Activated CD4-positive, alpha-beta memory T cell treated with anti-CD3 and anti-CD28 coated beads, Interleukin-2, amount 10 ng/mL, durations not matched to agents 7 days and 5 days (primary cell): ENCODE measurements at regions not wholly inside any gene's neighbourhood (a gene's known extent, or its start where the extent isn't known, plus 50 kb on each side); places are given as distances from the start of the nearest gene placed in this dataset.

Experiments used
- CTCF ChIA-PET: fragments of 350-600 bp; sonication (Branson Sonifier 250); formaldehyde crosslinking; loops from one replicate; lab custom pipeline; 2021; ENCODE audit warnings: antibody characterized with exemption, inconsistent platforms; lab: Charles Lee
- POLR2A ChIA-PET: fragments of 350-600 bp; sonication (Branson Sonifier 250); formaldehyde crosslinking; loops from one replicate; lab custom pipeline; 2021; ENCODE audit warnings: antibody characterized with exemption; lab: Charles Lee
- DNase-seq: peaks from one replicate; pipeline ENCODE4 v3.0.0-alpha.2; 2020
- H3K27ac Mint-ChIP-seq: one replicate; pipeline ENCODE4 v1.8.0; 2021; ENCODE audit warnings: mild to moderate bottlenecking, mixed read lengths
- H3K27me3 Mint-ChIP-seq: one replicate; pipeline ENCODE4 v1.8.0; 2021; ENCODE audit warnings: mixed read lengths
- H3K36me3 Mint-ChIP-seq: one replicate; pipeline ENCODE4 v1.8.0; 2021; ENCODE audit warnings: low read depth, mixed read lengths
- H3K4me1 Mint-ChIP-seq: one replicate; pipeline ENCODE4 v1.8.0; 2021; ENCODE audit warnings: mixed read lengths
- H3K4me3 Mint-ChIP-seq: one replicate; pipeline ENCODE4 v1.8.0; 2021; ENCODE audit warnings: mild to moderate bottlenecking, mixed read lengths
- H3K9me3 Mint-ChIP-seq: one replicate; pipeline ENCODE4 v1.8.0; 2021; ENCODE audit warnings: mixed read lengths

DNA sequence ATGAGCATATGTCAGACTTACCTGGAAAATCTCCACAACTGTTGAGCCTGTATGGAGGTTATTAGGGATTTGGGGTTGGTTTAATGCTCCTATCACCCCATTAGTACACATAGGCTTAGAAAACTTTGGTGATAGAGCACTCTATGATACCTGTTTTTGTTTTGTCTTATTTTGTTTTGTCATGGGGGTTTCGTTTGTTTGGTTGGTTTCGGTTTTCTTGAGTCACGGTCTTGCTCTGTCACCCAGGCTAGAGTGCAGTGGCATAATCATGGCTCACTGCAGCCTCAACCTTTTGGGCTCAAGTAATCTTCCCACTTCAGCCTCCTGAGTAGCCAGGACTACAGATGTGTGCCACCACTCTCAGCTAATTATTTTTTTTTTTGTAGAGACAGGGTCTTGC, 70.0 kb downstream of the MZT1 start:
- ChIA-PET CTCF (interaction anchor here (1.3 kb wide), 1 partner anchor 57 kb away, joined by 3 read pairs; no protein-coding TSS in a partner anchor), POLR2A (no interaction called here)
- DNase-seq = no peak
- Mint-ChIP-seq H3K27ac (no peak overlapping the region), H3K4me3 (no peak overlapping the region), H3K9me3 (no peaks in the 10 kb centered on the region), H3K27me3 (peaks cover 7% of the 10 kb centered on the region), H3K36me3 (no peaks in the 10 kb centered on the region), H3K4me1 (no peaks in the 10 kb centered on the region)

GRCh38 chr13:72656357-72656756, 71.1 kb downstream of the MZT1 start:
- Mint-ChIP-seq H3K4me3 (no peak overlapping the region), H3K9me3 (no peaks in the 10 kb centered on the region), H3K36me3 (no peaks in the 10 kb centered on the region), H3K4me1 (no peaks in the 10 kb centered on the region), H3K27me3 (peaks cover 2% of the 10 kb centered on the region), H3K27ac (no peak overlapping the region)
- POLR2A ChIA-PET = no interaction called here
- CTCF ChIA-PET = interaction anchor here (1.3 kb wide), 1 partner anchor 58 kb away, joined by 3 read pairs; no protein-coding TSS in a partner anchor
- no peak for DNase-seq

DNA sequence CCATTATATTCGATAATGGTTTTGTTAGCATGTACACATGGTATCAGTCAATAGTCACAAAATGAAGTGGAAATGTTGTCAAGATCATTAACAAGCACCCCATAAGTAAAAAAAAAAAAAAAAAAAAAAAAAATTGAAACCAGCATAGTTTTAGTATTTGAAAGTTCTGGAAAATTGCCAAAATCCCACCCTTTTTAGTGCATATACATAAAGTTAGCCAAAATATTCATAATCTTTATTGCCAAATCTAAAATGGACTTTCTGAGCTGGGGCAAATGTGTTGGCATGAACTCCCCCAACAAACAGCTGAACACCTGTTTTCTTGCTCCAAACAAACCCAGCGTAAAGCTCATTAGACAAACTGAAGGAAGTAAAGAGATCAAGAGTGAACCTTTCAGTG, 73.9 kb downstream of the MZT1 start:
- no peak overlapping the region for H3K4me3 Mint-ChIP-seq
- H3K36me3 Mint-ChIP-seq = no peaks in the 10 kb centered on the region
- no peaks in the 10 kb centered on the region for H3K9me3 Mint-ChIP-seq
- POLR2A ChIA-PET = no interaction called here
- peaks cover 9% of the 10 kb centered on the region for H3K27me3 Mint-ChIP-seq
- no peak for DNase-seq
- CTCF ChIA-PET = interaction anchor here (0.7 to 3.5 kb wide), 3 partner anchors 10 to 22 kb away, joined by 3 to 16 read pairs (median 3); no protein-coding TSS in a partner anchor
- H3K4me1 Mint-ChIP-seq = no peaks in the 10 kb centered on the region
- no peak overlapping the region for H3K27ac Mint-ChIP-seq

DNA sequence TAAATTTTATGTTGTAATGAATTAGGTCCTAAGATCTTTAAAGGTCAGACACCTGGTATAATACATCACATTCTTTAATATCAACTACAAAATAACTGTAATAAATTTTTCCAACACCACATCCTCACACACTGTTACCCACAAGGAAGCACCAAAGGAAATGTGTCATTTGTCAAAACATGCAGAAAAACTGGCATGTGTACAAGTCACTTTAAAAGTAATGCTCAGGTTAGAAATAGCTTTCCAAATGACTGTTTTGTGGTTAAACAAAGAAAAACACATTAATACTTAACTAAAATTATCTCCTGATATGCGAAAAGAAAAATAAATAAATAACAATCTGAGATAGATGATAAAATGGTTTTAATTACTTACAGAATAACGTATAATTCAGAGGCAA, 74.7 kb downstream of the MZT1 start:
- Mint-ChIP-seq H3K4me1 (no peaks in the 10 kb centered on the region), H3K27ac (no peak overlapping the region), H3K9me3 (no peaks in the 10 kb centered on the region), H3K27me3 (peaks cover 9% of the 10 kb centered on the region), H3K36me3 (no peaks in the 10 kb centered on the region), H3K4me3 (no peak overlapping the region)
- ChIA-PET POLR2A (no interaction called here), CTCF (interaction anchor here (1.2 to 3.5 kb wide), 2 partner anchors 10 to 21 kb away, joined by 3 to 16 read pairs; no protein-coding TSS in a partner anchor)
- no peak for DNase-seq

DNA sequence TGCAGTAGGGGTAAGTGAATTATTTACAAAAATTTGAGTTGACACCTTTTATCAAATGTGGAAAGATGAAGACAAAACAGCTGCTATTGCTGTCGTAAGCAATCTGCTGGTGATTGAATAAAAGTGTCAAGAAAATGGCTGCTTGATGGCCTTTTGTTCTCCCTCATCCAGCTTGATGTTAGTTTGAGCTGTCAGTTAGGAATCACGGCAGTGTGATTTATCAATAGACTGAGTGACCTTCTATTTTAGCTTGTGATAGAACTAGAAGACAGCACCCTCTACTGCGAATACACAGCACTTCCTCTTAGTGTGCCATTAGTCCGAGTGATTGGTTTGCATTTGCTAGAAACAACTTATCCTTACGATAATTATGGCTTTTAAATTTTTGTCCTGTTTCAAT, 76.3 kb downstream of the MZT1 start:
- Mint-ChIP-seq H3K27me3 (peaks cover 9% of the 10 kb centered on the region), H3K9me3 (no peaks in the 10 kb centered on the region), H3K27ac (no peak overlapping the region), H3K4me3 (no peak overlapping the region), H3K4me1 (no peaks in the 10 kb centered on the region), H3K36me3 (no peaks in the 10 kb centered on the region)
- no peak for DNase-seq
- POLR2A ChIA-PET = no interaction called here
- CTCF ChIA-PET = interaction anchor here (2.1 kb wide), 1 partner anchor 9 kb away, joined by 6 read pairs; no protein-coding TSS in a partner anchor

DNA sequence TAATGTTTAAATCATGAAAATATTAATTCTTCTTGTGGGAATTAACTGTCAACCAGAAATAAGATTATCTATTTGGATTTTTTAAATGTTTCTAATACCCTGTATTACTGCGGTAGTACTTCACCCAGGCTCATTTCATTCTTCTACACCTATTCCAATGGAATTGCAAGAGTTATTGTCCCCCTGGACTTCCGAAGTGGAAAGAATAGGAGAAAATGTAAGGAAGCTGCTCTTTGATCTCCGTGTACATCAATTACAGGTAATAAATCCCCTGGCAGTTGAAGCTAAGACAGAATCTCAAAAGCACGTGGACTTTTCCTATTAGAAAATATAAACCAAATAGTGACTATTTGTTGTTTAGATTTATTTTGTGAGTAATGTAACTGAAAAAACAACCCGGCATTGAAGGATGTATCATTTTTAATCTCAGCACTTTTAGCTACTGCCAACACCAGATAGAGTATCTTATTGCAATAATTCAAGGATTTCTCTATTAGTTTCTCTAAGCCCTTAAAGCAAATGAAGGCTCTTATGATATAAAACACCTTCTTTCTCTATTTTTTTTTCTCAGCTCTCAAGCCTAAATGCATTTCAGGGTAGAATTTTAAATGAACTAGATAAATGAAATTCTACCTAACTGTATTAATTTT, 77.3 kb downstream of the MZT1 start:
- H3K9me3 Mint-ChIP-seq = no peaks in the 10 kb centered on the region
- peaks cover 9% of the 10 kb centered on the region for H3K27me3 Mint-ChIP-seq
- no peaks in the 10 kb centered on the region for H3K4me1 Mint-ChIP-seq
- H3K36me3 Mint-ChIP-seq = no peaks in the 10 kb centered on the region
- H3K27ac Mint-ChIP-seq = no peak overlapping the region
- no peak overlapping the region for H3K4me3 Mint-ChIP-seq
- ChIA-PET POLR2A (no interaction called here), CTCF (interaction anchor here (2.1 kb wide), 1 partner anchor 8 kb away, joined by 6 read pairs; no protein-coding TSS in a partner anchor)
- DNase-seq = no peak

- no peak for DNase-seq
- no peaks in the 10 kb centered on the region for H3K4me1 Mint-ChIP-seq
- no peaks in the 10 kb centered on the region for H3K36me3 Mint-ChIP-seq
- H3K4me3 Mint-ChIP-seq = no peak overlapping the region
- POLR2A ChIA-PET = no interaction called here
- no peaks in the 10 kb centered on the region for H3K9me3 Mint-ChIP-seq
- no peak overlapping the region for H3K27ac Mint-ChIP-seq
- H3K27me3 Mint-ChIP-seq = peaks cover 9% of the 10 kb centered on the region
- CTCF ChIA-PET = no interaction called here
These were observed 78.8 kb downstream of the MZT1 start for GRCh38 chr13:72648513-72649065.

- no peak overlapping the region for H3K27ac Mint-ChIP-seq
- CTCF ChIA-PET = no interaction called here
These were observed 80.0 kb downstream of the MZT1 start for GRCh38 chr13:72647422-72647821.

GRCh38 chr13:72645521-72645920, 81.9 kb downstream of the MZT1 start:
- Mint-ChIP-seq H3K27me3 (peaks cover 4% of the 10 kb centered on the region), H3K4me3 (no peak overlapping the region), H3K4me1 (no peaks in the 10 kb centered on the region), H3K27ac (no peak overlapping the region), H3K36me3 (no peaks in the 10 kb centered on the region), H3K9me3 (no peaks in the 10 kb centered on the region)
- DNase-seq = no peak
- POLR2A ChIA-PET = no interaction called here
- CTCF ChIA-PET = no interaction called here

More at GRCh38 chr13:72647422-72647821, 80.0 kb downstream of the MZT1 start:
- no peaks in the 10 kb centered on the region for H3K36me3 Mint-ChIP-seq
- no peaks in the 10 kb centered on the region for H3K9me3 Mint-ChIP-seq
- POLR2A ChIA-PET = no interaction called here
- H3K4me3 Mint-ChIP-seq = no peak overlapping the region
- DNase-seq = no peak
- no peaks in the 10 kb centered on the region for H3K4me1 Mint-ChIP-seq
- H3K27me3 Mint-ChIP-seq = peaks cover 9% of the 10 kb centered on the region

GRCh38 chr13:72643311-72643989, 84.0 kb downstream of the MZT1 start:
- Mint-ChIP-seq H3K4me3 (no peak overlapping the region), H3K36me3 (no peaks in the 10 kb centered on the region), H3K27me3 (no peaks in the 10 kb centered on the region), H3K9me3 (no peaks in the 10 kb centered on the region), H3K27ac (no peak overlapping the region), H3K4me1 (no peaks in the 10 kb centered on the region)
- CTCF ChIA-PET = interaction anchor here (0.7 to 1.7 kb wide), 9 partner anchors 9 to 916 kb away, joined by 3 to 16 read pairs (median 4); no protein-coding TSS in a partner anchor
- POLR2A ChIA-PET = no interaction called here
- DNase-seq = peak; percentile 56

DNA sequence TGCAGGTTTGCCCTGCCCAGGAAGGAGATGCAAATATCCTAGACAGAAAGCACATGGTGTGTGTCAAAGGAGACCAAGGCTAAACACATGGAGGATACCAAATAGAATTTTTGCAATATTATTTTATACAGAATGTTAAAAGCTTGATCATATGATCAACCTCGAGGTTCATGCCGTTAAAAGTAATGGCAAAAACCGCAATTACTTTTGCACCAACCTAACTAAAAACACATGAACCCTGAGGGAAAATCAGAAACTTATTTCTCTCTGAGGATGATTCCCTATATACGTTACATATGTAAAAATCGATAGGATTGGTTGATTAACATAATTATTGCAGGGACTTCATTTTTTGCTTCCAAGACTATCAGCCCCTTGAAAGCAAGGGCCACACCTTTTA, 88.1 kb downstream of the MZT1 start:
- Mint-ChIP-seq H3K27ac (no peak overlapping the region), H3K36me3 (no peaks in the 10 kb centered on the region), H3K9me3 (no peaks in the 10 kb centered on the region), H3K4me1 (no peaks in the 10 kb centered on the region), H3K27me3 (no peaks in the 10 kb centered on the region), H3K4me3 (no peak overlapping the region)
- no peak for DNase-seq
- ChIA-PET POLR2A (no interaction called here), CTCF (no interaction called here)

GRCh38 chr13:72638059-72638815, 89.2 kb downstream of the MZT1 start:
- DNase-seq = no peak
- Mint-ChIP-seq H3K27me3 (no peaks in the 10 kb centered on the region), H3K27ac (no peak overlapping the region), H3K36me3 (no peaks in the 10 kb centered on the region), H3K4me1 (no peaks in the 10 kb centered on the region), H3K9me3 (no peaks in the 10 kb centered on the region), H3K4me3 (no peak overlapping the region)
- POLR2A ChIA-PET = no interaction called here
- CTCF ChIA-PET = interaction anchor here (0.5 kb wide), 1 partner anchor 15 kb away, joined by 3 read pairs; no protein-coding TSS in a partner anchor

DNA sequence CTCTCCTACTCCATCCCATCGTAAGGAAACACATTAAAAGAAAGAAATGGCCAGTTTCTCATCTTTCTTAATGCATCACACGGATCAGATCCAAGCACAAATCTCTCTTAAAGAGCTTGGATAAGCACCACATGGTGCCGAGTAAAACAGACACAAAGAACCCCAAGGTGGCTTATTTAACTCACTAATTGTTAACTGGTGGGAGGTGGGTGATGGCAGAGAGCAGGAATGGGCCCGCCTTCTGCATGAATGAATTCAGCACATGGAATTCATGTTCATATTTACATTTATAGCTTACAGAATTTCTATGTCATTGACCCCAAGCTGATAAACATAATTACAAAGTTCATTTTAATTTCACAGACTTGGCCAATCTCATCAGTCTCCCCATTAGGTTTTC, 89.9 kb downstream of the MZT1 start:
- no peaks in the 10 kb centered on the region for H3K9me3 Mint-ChIP-seq
- no peak overlapping the region for H3K27ac Mint-ChIP-seq
- H3K4me1 Mint-ChIP-seq = no peaks in the 10 kb centered on the region
- CTCF ChIA-PET = no interaction called here
- no peaks in the 10 kb centered on the region for H3K36me3 Mint-ChIP-seq
- DNase-seq = no peak
- POLR2A ChIA-PET = no interaction called here
- H3K27me3 Mint-ChIP-seq = no peaks in the 10 kb centered on the region
- H3K4me3 Mint-ChIP-seq = no peak overlapping the region
